GM18867 (cell line): ENCODE measurements at regions not wholly inside any gene's neighbourhood (a gene's known extent, or its start where the extent isn't known, plus 50 kb on each side); places are given as distances from the start of the nearest gene placed in this dataset.
A peak's percentile ranks its signal among the peaks of the same experiment; 100 is the strongest.

Experiments
- ATAC-seq: cut with Tn5 transposase; IDR thresholded peaks from one replicate; pipeline ENCODE4 v1.9.1; 2021; ENCODE audit warnings: mild to moderate bottlenecking, moderate library complexity; ENCODE audit not compliant: unreplicated experiment

- no peak for ATAC-seq
Measured at GRCh38 chr3:31218082-31218481, 314.6 kb upstream of the STT3B start.

- peak; percentile 82 for ATAC-seq
Measured at GRCh38 chr3:31219131-31219843, 313.4 kb upstream of the STT3B start.

- ATAC-seq: no peak
Measured at GRCh38 chr3:31220431-31220830, 312.3 kb upstream of the STT3B start.

GRCh38 chr3:31223278-31223677 is 309.4 kb upstream of the STT3B start:
- ATAC-seq: no peak

- ATAC-seq: no peak
Measured at GRCh38 chr3:31224936-31225335, 307.8 kb upstream of the STT3B start.

GRCh38 chr3:31225923-31226322 is 306.8 kb upstream of the STT3B start:
- ATAC-seq: no peak

- no peak for ATAC-seq
Measured at GRCh38 chr3:31226346-31226745, 306.4 kb upstream of the STT3B start.

GRCh38 chr3:31227131-31227562 is 305.6 kb upstream of the STT3B start:
- peak; percentile 84 for ATAC-seq

GRCh38 chr3:31230425-31231223 is 302.1 kb upstream of the STT3B start:
- ATAC-seq: no peak

GRCh38 chr3:31232055-31233025 is 300.4 kb upstream of the STT3B start:
- no peak for ATAC-seq

- no peak for ATAC-seq
Measured at GRCh38 chr3:31234145-31234544, 298.6 kb upstream of the STT3B start.

- no peak for ATAC-seq
Measured at GRCh38 chr3:31235062-31235700, 297.5 kb upstream of the STT3B start.

- ATAC-seq: no peak
Measured at GRCh38 chr3:31237887-31238286, 294.8 kb upstream of the STT3B start.

- ATAC-seq: no peak
Measured at GRCh38 chr3:31240013-31240412, 292.7 kb upstream of the STT3B start.

GRCh38 chr3:31240466-31240865 is 292.3 kb upstream of the STT3B start:
- no peak for ATAC-seq

- ATAC-seq: no peak
Measured at GRCh38 chr3:31240874-31241273, 291.9 kb upstream of the STT3B start.

GRCh38 chr3:31241533-31241932 is 291.2 kb upstream of the STT3B start:
- ATAC-seq: no peak

GRCh38 chr3:31242026-31242960 is 290.4 kb upstream of the STT3B start:
- ATAC-seq: peak; percentile 74
